NCI-H1694 treated with DMSO at 0.1 percent for 48 hours (cell line): ENCODE measurements at regions not wholly inside any gene's neighbourhood (a gene's known extent, or its start where the extent isn't known, plus 50 kb on each side); places are given as distances from the start of the nearest gene placed in this dataset.

ENCODE experiments used
- DNase-seq: peaks from one replicate; lab custom pipeline; 2025; lab: John Stamatoyannopoulos, UW

DNA sequence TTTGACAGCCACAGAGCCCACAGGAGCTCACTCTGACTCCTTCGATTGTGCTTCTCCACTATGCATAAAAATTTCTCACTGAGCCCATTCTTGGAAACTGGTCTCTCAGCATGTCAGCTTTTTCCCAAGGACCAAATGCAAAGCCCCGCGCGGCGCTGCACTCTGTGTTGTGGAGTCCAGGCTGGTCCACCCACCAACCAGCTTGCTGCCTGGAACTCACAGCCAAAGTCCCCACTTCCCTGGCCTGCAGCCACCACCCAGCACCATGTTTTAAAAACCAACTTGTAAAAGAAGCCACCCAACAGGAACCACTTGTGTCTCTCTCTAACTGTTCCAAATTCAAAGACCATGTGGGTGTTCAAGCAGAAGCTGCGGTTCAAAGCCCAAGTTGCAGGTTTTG, 124.4 kb downstream of the SPATA19 start:
- no peak for DNase-seq

DNA sequence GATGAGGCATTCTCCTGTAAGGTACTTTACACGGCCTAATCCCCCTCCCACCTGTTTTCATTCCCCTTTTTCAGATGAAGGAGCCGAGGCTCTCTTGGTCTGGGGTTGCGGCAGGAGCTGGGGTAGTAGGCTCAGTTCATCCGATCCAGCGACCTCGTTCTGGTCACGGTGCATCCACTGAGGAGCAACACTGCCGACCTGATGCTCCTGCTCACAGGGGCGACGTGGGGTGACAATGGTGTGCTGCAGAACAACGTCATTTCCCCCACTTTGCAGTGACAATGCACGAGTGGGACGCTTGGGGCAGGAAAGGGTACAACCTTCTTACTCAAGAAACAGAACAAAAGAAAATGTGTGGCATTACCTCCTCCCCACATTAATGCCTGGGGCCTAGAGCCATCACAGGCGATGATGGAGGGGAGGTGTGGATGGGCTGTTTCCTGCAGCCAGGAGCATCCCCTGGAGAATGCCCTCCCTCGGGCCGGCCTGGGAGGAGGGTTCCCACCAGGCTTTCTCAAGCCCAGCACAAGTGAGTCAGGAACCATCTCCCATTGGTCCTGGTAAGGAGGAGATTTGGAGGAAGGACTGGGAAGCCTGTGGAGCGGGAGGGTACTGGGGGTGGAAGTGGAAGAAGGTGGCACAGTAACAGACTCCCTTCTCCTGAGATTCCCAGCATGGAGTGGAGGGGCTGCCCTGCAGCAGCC, 125.6 kb downstream of the SPATA19 start:
- no peak for DNase-seq

DNA sequence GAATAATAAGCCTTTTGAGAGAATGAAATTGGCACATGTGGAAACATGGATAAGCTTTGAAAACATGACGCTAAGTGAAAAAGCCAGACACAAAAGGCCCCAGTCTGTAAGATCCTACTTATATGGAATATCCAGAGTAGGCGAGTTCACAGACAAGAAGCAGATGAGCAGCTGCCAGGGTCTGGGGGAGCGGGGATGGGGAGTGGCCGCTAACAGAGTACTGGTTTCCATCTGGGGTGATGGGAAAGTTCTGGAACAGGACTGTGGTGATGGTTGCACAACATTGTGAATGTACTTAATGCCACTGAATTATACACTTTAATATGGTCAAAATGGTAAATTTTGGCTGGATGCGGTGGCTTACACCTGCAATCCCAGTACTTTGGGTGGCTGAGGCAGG, 126.5 kb downstream of the SPATA19 start:
- DNase-seq, result no peak

DNA sequence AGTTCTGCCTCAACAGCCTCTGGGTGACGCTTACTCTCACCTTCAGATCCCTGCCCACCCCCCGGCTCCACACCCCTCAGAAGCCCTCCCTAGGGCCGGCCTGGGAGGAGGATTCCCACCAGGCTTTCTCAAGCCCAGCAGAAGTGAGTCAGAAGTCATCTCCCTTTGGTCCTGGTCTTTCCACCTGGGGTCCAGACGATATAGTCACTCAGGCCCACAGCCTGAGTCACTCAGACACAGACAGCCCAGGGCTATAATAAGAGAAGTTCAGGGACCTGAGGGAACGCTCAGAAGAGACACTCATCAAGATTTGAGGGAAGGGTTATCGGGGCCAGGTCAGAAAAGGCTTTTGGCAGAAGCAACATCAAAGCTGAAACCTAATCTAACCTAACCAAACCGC, 127.1 kb downstream of the SPATA19 start:
- no peak for DNase-seq

DNA sequence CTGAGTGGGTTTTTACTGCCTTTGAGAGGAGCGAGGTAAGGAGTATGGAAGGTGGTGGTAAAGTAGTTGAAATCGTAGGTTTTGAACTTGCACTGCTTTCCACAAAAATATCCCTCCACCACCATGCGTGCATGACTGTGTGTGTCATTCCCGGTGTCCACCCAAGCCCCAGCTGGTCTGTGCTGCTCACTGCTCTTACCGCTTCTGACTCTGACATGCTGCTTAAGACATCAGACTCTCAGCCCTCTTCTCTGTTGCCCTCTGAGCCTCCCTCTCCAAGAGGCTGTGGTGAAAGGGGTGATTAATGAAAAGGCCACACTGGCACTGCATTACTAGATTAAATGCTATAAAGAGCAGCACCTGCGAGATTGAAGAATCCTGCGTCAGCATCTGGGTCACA, 128.7 kb downstream of the SPATA19 start:
- no peak for DNase-seq

DNA sequence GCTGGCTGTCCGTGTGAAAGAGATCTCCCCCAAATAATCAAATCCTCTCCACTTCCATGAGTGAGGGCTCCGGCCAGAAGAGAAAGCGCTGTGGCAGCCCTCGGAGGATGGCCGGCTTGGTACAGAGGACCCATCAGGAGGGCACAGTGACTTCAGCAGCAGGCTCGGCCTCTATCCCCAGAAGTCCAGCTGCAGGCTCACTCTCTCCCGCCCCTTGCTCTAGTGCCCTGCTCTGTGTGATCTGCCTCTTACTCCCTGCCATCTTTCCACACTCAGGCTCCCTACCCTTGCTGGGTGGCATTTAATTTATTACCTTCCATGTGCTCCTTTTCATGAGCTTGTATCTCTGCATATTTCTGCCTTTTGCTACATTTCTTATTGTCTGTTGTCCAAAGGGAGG, 129.7 kb downstream of the SPATA19 start:
- DNase-seq, result no peak

DNA sequence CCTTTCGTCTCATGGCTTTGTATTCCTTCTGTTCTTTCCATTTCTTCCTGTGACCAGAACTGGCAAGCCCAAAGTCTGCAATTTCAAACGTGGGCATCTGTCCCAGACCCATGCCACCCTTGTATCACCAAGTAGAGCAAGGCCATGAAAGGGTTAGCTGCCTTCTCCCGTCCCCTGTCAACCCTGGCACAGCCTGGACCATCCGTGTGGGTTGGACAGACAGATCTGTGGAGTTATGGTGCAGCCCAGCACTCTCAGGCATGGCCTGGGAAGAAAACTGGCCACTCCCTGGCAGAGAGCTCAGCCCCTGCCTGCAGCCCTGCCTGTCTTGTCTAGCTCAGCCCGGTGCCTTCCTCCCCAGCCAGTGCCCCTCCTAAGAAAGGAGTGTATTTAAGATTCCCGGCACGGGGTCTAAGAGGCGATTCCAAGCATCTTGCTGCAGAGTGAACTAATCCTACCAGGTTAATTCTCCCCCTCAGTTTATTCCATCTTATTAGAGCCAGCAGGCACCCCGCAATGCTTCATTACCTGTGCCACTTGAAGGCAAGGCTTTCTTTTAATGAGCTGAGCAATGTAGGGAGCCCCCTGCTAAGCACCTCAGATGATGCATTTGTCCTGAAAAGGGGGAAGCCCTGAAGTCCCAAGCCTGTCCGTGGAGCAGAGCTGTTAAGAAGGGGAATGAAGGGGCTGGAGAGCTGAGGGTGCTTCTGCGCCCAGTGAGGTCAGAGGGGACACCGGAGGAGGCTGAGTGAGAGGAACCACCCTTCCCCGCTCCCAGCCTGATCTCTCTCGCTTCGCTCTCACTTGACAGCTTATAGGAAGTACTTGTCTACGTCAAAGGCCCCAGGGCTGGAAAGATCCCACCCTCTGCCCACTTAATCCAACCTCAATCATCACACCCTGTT, 130.6 kb downstream of the SPATA19 start:
- DNase-seq, result no peak

DNA sequence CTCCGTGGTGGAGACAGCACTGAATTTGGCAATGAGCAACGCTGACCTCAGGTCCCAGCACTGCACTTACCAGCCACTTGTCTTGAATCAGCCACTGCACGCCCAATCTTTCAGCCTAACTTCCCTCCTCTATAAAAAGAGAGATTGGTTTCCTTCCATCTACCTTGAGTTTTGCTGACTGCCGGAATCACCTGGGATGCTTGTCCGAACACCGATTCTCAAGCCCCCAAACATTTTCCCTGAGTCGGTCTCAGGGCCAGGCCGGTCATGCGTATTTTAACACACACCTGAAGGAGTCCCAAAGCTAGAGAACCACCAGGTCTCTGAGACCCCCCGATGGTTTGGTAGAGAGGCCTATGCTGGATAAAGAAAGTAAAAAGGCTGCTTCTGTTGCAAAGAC, 131.5 kb downstream of the SPATA19 start:
- no peak for DNase-seq

DNA sequence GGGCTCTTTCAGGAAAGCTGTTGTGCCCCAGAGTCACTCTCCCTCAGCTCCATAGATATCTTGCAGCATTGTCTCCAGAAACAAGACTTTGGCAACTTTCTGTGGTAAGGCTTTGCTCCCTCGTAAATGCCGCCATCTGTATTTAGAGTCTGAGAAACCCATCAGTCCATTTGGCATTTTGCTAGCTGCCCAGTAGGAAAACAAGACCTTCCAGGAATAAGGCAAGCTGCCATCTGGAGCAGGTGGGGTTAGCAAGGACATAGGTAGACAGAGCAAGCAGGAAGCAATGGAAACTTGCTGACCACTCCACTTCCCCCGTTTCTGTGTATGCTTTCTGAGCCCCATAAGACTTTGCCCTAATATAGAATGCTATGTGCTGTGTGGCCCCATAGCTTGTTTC, 131.9 kb downstream of the SPATA19 start:
- no peak for DNase-seq

GRCh38 chr11:133712051-133712560, 133.2 kb downstream of the SPATA19 start:
- no peak for DNase-seq

- no peak for DNase-seq
Measured at GRCh38 chr11:133711545-133711944, 133.8 kb downstream of the SPATA19 start.

- no peak for DNase-seq
Measured at GRCh38 chr11:133710681-133711240, 134.6 kb downstream of the SPATA19 start.

DNA sequence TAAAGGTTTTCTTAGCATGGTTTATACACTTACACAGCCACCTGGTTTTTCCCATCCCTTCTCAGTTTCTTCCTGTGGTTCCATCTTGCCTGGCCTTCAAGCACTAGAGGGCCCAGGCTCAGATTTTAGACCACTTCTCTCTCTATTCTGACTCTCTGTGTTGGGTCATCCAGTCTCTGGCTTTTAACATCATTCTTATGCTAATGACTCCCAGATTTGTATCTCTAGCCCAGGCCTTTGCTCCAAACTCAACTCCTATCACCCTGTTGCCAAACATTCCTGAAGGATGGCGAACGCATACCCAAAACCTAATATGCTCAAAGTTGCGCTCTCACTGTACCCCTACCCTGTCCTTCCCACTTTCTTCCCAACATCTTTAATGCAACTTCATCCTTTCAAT, 135.1 kb downstream of the SPATA19 start:
- no peak for DNase-seq

DNA sequence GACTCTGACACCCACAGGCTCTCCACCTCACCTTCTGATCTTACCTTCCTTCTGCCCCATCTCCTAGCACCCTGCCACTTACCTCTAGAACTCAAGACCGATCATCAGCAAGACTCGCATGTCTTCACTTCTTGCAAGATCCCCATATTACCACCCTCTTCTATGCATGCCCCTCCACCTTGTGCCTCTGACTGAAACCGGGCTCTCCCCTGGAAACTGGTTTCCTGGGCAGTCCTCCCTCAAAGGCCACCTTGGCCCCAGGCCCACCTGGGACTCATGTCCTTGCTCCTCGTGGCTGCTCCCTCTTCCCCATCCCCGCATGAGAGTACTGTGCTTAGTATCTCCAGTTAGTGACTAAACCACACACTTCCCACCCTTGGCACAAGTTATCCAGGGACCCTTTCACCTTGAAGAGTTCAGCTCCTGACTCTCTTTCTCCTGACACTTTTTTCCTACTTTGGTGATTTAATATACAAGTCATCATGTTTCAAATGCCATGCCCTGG, 136.7 kb downstream of the SPATA19 start:
- DNase-seq, result no peak

- DNase-seq, result no peak
Measured at GRCh38 chr11:133706925-133707794, 138.2 kb downstream of the SPATA19 start.

- no peak for DNase-seq
Measured at GRCh38 chr11:133705873-133706272, 139.4 kb downstream of the SPATA19 start.

GRCh38 chr11:133705074-133705648, 140.2 kb downstream of the SPATA19 start:
- no peak for DNase-seq

- no peak for DNase-seq
Measured at GRCh38 chr11:133699071-133699470, 146.2 kb downstream of the SPATA19 start.

DNA sequence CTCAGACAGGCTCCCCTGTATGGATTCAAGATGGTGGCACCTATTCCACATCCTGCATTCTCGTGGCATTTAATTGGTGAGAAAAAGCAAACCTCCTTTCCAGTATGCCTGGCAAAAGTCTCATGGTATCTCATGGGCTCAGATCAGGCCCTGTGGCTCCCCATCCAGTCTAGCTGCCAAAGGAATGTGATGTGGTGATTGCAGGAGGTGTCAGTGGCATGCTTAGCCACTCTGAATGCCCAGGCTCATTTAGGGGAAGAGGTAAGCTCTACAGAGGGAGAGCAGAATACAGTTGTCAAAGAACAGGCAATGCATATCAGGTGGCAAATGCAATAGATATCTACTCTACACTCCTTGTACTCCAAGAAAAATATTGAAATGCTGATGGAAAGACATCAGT, 146.7 kb downstream of the SPATA19 start:
- no peak for DNase-seq

- no peak for DNase-seq
Measured at GRCh38 chr11:133697603-133698180, 147.6 kb downstream of the SPATA19 start.

- DNase-seq, result no peak
Measured at GRCh38 chr11:133697161-133697560, 148.2 kb downstream of the SPATA19 start.
